GM19025 (cell line): ENCODE measurements at regions not wholly inside any gene's neighbourhood (a gene's known extent, or its start where the extent isn't known, plus 50 kb on each side); places are given as distances from the start of the nearest gene placed in this dataset.

Experiments
- ATAC-seq: cut with Tn5 transposase; IDR thresholded peaks from one replicate; pipeline ENCODE4 v1.9.1; 2021; ENCODE audit warnings: mild to moderate bottlenecking, low read depth, moderate library complexity; ENCODE audit not compliant: unreplicated experiment

GRCh38 chr12:76226397-76226796, 121.8 kb downstream of the BBS10 start:
- ATAC-seq, result no peak

- ATAC-seq, result no peak
Measured at GRCh38 chr12:76223869-76224268, 124.3 kb downstream of the BBS10 start.

- ATAC-seq, result no peak
Measured at GRCh38 chr12:76220980-76221379, 127.2 kb downstream of the BBS10 start.

GRCh38 chr12:76219806-76220205, 128.4 kb downstream of the BBS10 start:
- ATAC-seq, result no peak

- ATAC-seq, result no peak
Measured at GRCh38 chr12:76216585-76217472, 131.4 kb downstream of the BBS10 start.

GRCh38 chr12:76208129-76208528, 123.6 kb upstream of the NAP1L1 start:
- ATAC-seq, result no peak

- no peak for ATAC-seq
Measured at GRCh38 chr12:76206677-76207072, 122.2 kb upstream of the NAP1L1 start.

GRCh38 chr12:76206039-76206676, 121.7 kb upstream of the NAP1L1 start:
- no peak for ATAC-seq

- no peak for ATAC-seq
Measured at GRCh38 chr12:76202621-76203020, 118.1 kb upstream of the NAP1L1 start.

GRCh38 chr12:76201758-76202157, 117.3 kb upstream of the NAP1L1 start:
- no peak for ATAC-seq

- ATAC-seq, result no peak
Measured at GRCh38 chr12:76201316-76201715, 116.8 kb upstream of the NAP1L1 start.

GRCh38 chr12:76199808-76200207, 115.3 kb upstream of the NAP1L1 start:
- no peak for ATAC-seq

- ATAC-seq, result no peak
Measured at GRCh38 chr12:76198839-76199238, 114.4 kb upstream of the NAP1L1 start.

- no peak for ATAC-seq
Measured at GRCh38 chr12:76197283-76197682, 112.8 kb upstream of the NAP1L1 start.

GRCh38 chr12:76195920-76196319, 111.4 kb upstream of the NAP1L1 start:
- ATAC-seq, result no peak

- ATAC-seq, result no peak
Measured at GRCh38 chr12:76194724-76195123, 110.2 kb upstream of the NAP1L1 start.

GRCh38 chr12:76193961-76194360, 109.5 kb upstream of the NAP1L1 start:
- no peak for ATAC-seq

GRCh38 chr12:76192416-76192815, 107.9 kb upstream of the NAP1L1 start:
- no peak for ATAC-seq

- no peak for ATAC-seq
Measured at GRCh38 chr12:76190299-76190698, 105.8 kb upstream of the NAP1L1 start.

GRCh38 chr12:76189851-76190250, 105.4 kb upstream of the NAP1L1 start:
- ATAC-seq, result no peak

- no peak for ATAC-seq
Measured at GRCh38 chr12:76187177-76187576, 102.7 kb upstream of the NAP1L1 start.
